Adrenal gland (tissue), 9 donors: ENCODE measurements at regions not wholly inside any gene's neighbourhood (a gene's known extent, or its start where the extent isn't known, plus 50 kb on each side); places are given as distances from the start of the nearest gene placed in this dataset.

Experiments used
- DNase-seq, 7 donors: peaks; one replicate each; pipeline ENCODE4 v3.0.0-alpha.2; 2019 to 2020
- H3K27ac ChIP-seq, 5 donors: fragments of 200-600 bp; sonication (generic) in 4 of 5; 1 replicate in 3 of 5; 2 replicates in 2 of 5; pipeline versions ENCODE4 v1.5.1 to v1.8.0; 2016 to 2020; ENCODE audit warnings: mild to moderate bottlenecking in 1 of 5
- H3K27me3 ChIP-seq: fragments of 200-600 bp; 2 replicates; pipeline ENCODE4 v1.8.0; 2021
- H3K36me3 ChIP-seq, 2 donors: fragments of 200-600 bp; replicated peaks in 1 of 2; 1 replicate in 1 of 2; 2 replicates in 1 of 2; pipeline versions ENCODE4 v1.5.1 to v1.8.0; 2018 to 2022
- H3K4me1 ChIP-seq, 2 donors: fragments of 200-600 bp; replicated peaks in 1 of 2; 1 replicate in 1 of 2; 2 replicates in 1 of 2; pipeline versions ENCODE4 v1.5.1 to v1.8.0; 2018 to 2021
- H3K4me3 ChIP-seq, 4 donors: fragments of 200-600 bp; sonication (generic) in 3 of 4; one replicate each; pipeline ENCODE4 v1.5.1; 2016 to 2018
- H3K9me3 ChIP-seq, 3 donors: fragments of 200-600 bp; sonication (generic) in 1 of 3; replicated peaks in 1 of 3; 1 replicate in 2 of 3; 2 replicates in 1 of 3; pipeline versions ENCODE4 v1.5.1 to v1.8.0; 2016 to 2021
- CTCF ChIP-seq, 6 experiments: fragments of 450-650 bp in 4 of 6; fragments of 200-600 bp in 2 of 6; sonication (generic) in 1 of 6; IDR thresholded peaks; 1 replicate in 5 of 6; 2 replicates in 1 of 6; pipeline versions ENCODE4 v1.5.1 to v1.8.0; 2016 to 2021; ENCODE audit warnings: antibody characterized with exemption in 6 of 6, mild to moderate bottlenecking in 2 of 6, moderate library complexity in 1 of 6
- POLR2A ChIP-seq, 2 donors: fragments of 450-650 bp; IDR thresholded peaks; one replicate each; pipeline ENCODE4 v1.6.1; 2017; ENCODE audit warnings: antibody characterized with exemption in 2 of 2, mild to moderate bottlenecking in 2 of 2, moderate library complexity in 1 of 2
- WGBS, 4 donors: extraction: QIAGEN DNeasy Blood & Tissue Kit in 2 of 4; methylation state at CpG; one replicate each; pipeline versions ENCODE4 v1.1.5 to v1.1.7; 2013 to 2017; 5-methylcytosine and 5-hydroxymethylcytosine counted together
- intact Hi-C, 2 donors: fragments of 100-400 bp; cut with DNase I; formaldehyde crosslinking; loops; one replicate each; pipeline versions ENCODE4 v1.14.1 to v1.15.0; 2022 to 2023
- donor health status: healthy with polysubstance abuse.
- donor health status: Bipolar disorder and iron deficiency.
- donor health status: DM: yes; HTN: yes; CAD: no.
- donor health status: DM: no; HTN: no; CAD: no.
- donor health status: DM: no; HTN: no; CAD: no.

GRCh38 chr10:35903021-35903420, 260.9 kb upstream of the FZD8 start:
- H3K27ac ChIP-seq: no peak overlapping the region
- H3K4me1 ChIP-seq: no peaks in the 10 kb centered on the region
- no peaks in the 10 kb centered on the region for H3K36me3 ChIP-seq
- intact Hi-C loops: no loop called here
- no peak for DNase-seq
- TF ChIP-seq CTCF (IDR thresholded peaks at IDR 0.05): no peak
- TF ChIP-seq POLR2A (IDR thresholded peaks at IDR 0.05): no peak
- H3K27me3 ChIP-seq: no peaks in the 10 kb centered on the region
- H3K9me3 ChIP-seq: no peaks in the 10 kb centered on the region
- 80 to 96% (median 90%) methylated on average over 7 of the region's 7 CpGs for WGBS, 4 donors
- no peak overlapping the region for H3K4me3 ChIP-seq

- no peak overlapping the region for H3K27ac ChIP-seq
- H3K27me3 ChIP-seq: no peaks in the 10 kb centered on the region
- H3K36me3 ChIP-seq: no peaks in the 10 kb centered on the region
- no peaks in the 10 kb centered on the region for H3K9me3 ChIP-seq
- TF ChIP-seq CTCF (IDR thresholded peaks at IDR 0.05): no peak
- TF ChIP-seq POLR2A (IDR thresholded peaks at IDR 0.05): no peak
- intact Hi-C loops: no loop called here
- 65 to 72% (median 71%) methylated on average over 17 to 18 of the region's 18 CpGs for WGBS, 4 donors
- H3K4me1 ChIP-seq: no peaks in the 10 kb centered on the region
- DNase-seq: peak in 1 of 7 donors; percentile 53
- no peak overlapping the region for H3K4me3 ChIP-seq
Measured at GRCh38 chr10:35898716-35899440, 256.8 kb upstream of the FZD8 start.

- Histone ChIP-seq H3K9me3 (no peaks in the 10 kb centered on the region), H3K27ac (no peak overlapping the region), H3K4me3 (no peak overlapping the region), H3K36me3 (no peaks in the 10 kb centered on the region), H3K27me3 (no peaks in the 10 kb centered on the region), H3K4me1 (no peaks in the 10 kb centered on the region)
- DNase-seq: no peak
- intact Hi-C loops: no loop called here
- TF ChIP-seq CTCF (IDR thresholded peaks at IDR 0.05) (no peak), POLR2A (IDR thresholded peaks at IDR 0.05) (no peak)
- WGBS, 4 donors: 71 to 83% (median 77%) methylated on average over 5 of the region's 5 CpGs
Measured at GRCh38 chr10:35896001-35896400, 253.9 kb upstream of the FZD8 start.

GRCh38 chr10:35895331-35895730, 253.2 kb upstream of the FZD8 start:
- no peaks in the 10 kb centered on the region for H3K36me3 ChIP-seq
- no peaks in the 10 kb centered on the region for H3K4me1 ChIP-seq
- WGBS, 4 donors: 49 to 57% (median 52%) methylated on average over 2 of the region's 2 CpGs
- no peaks in the 10 kb centered on the region for H3K9me3 ChIP-seq
- H3K4me3 ChIP-seq: no peak overlapping the region
- no peak overlapping the region for H3K27ac ChIP-seq
- no peak for TF ChIP-seq POLR2A (IDR thresholded peaks at IDR 0.05)
- no peak for TF ChIP-seq CTCF (IDR thresholded peaks at IDR 0.05)
- intact Hi-C loops: no loop called here
- no peak for DNase-seq
- no peaks in the 10 kb centered on the region for H3K27me3 ChIP-seq
